ENCODE measurements at regions not wholly inside any gene's neighbourhood (a gene's known extent, or its start where the extent isn't known, plus 50 kb on each side); places are given as distances from the start of the nearest gene placed in this dataset.

DNA sequence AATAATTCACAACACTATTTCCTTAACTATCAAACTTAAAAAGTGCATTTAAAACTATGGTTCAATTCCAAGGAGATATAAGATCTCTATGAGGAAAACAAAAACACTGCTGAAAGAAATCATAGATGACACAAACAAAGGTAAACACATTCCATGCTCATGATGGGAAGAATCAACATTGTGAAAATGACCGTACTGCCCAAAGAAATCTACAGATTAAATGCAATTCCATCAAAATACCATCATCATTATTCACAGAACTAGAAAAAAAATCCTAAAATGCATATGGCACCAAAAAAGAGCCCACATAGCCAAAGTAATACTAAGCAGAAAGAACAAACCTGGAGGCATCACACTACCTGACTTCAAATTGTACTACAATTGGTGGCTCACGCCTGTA lies 159.9 kb upstream of the EEPD1 start:
- H3K36me3 ChIP-seq (ENCODE audit: control insufficient read depth in 2 of 2, insufficient read depth in 2 of 2, low read length in 1 of 2): no peaks in the 10 kb centered on the region
- FAIRE-seq (no peak), DNase-seq (ENCODE audit: low read depth, low spot score) (no peak), ATAC-seq (no peak)
- no peaks in the 10 kb centered on the region for H3K9me3 ChIP-seq (replicated peaks; ENCODE audit: control insufficient read depth, insufficient read depth, low read length)
- H3K27me3 ChIP-seq (replicated peaks in 1 of 2; ENCODE audit: control insufficient read depth in 2 of 2, insufficient read depth in 2 of 2, low read length in 1 of 2): peaks cover 0 to 3% of the 10 kb centered on the region in 2 experiments; a peak in 1 of 4 replicates
- WGBS (ENCODE audit: insufficient coverage, insufficient replicate concordance, low lambda C conversion rate, missing lambda C conversion rate): 58% methylated on average over 2 of the region's 2 CpGs
- no peak overlapping the region for H3K4me2 ChIP-seq (ENCODE audit: control insufficient read depth, insufficient read depth)
- no peak overlapping the region for H3K27ac ChIP-seq (ENCODE audit: control insufficient read depth, insufficient read depth)
- SMC1A ChIA-PET (ENCODE audit: uncharacterized antibody, unreplicated experiment): no interaction called here
- intact Hi-C loops (cut with micrococcal nuclease; ENCODE audit: unreplicated experiment): no loop called here
- in situ Hi-C loops (cut with MboI): no loop called here
- no peaks in the 10 kb centered on the region for H3K4me1 ChIP-seq (ENCODE audit: control insufficient read depth, insufficient read depth, low read length)
- TF ChIP-seq POU2F2 (IDR thresholded peaks at IDR 0.05; ENCODE audit: borderline replicate concordance, low read depth, low read length) (no peak), ZNF687 (IDR thresholded peaks at IDR 0.05) (no peak), PBX3 (IDR thresholded peaks at IDR 0.05; ENCODE audit: insufficient replicate concordance, low read depth, low read length) (no peak), JUNB (IDR thresholded peaks at IDR 0.05) (no peak), LARP7 (IDR thresholded peaks at IDR 0.05) (no peak), NR2C2 (IDR thresholded peaks at IDR 0.05; ENCODE audit: borderline replicate concordance, control insufficient read depth, insufficient read length, low read depth) (no peak), POLR2AphosphoS5 (IDR thresholded peaks at IDR 0.05; ENCODE audit: low read length) (no peak), RUNX3 (IDR thresholded peaks at IDR 0.05; ENCODE audit: low read length) (no peak)
- H3K9ac ChIP-seq (ENCODE audit: control insufficient read depth, insufficient read depth, low read length): no peak overlapping the region
- no peak overlapping the region for H3K4me3 ChIP-seq
- H2AFZ ChIP-seq (ENCODE audit: control insufficient read depth, low read depth, low read length): no peak overlapping the region
- BruUV-seq (replicated peaks): no TSS peak
- CTCF ChIA-PET: no interaction called here
- RAD21 ChIA-PET (ENCODE audit: unreplicated experiment): no interaction called here
- no peaks in the 10 kb centered on the region for H4K20me1 ChIP-seq (ENCODE audit: control insufficient read depth, insufficient read depth)
- POLR2A ChIA-PET: no interaction called here
- no peaks in the 10 kb centered on the region for H3K79me2 ChIP-seq (ENCODE audit: control insufficient read depth, insufficient read depth, low read length)
